Limb (tissue), 2 donors: ENCODE measurements at regions not wholly inside any gene's neighbourhood (a gene's known extent, or its start where the extent isn't known, plus 50 kb on each side); places are given as distances from the start of the nearest gene placed in this dataset.

ENCODE experiments used
- DNase-seq, 2 donors: peaks; one replicate each; pipeline ENCODE4 v3.0.0-alpha.2; 2016; ENCODE audit errors: extremely low spot score in 2 of 2

DNA sequence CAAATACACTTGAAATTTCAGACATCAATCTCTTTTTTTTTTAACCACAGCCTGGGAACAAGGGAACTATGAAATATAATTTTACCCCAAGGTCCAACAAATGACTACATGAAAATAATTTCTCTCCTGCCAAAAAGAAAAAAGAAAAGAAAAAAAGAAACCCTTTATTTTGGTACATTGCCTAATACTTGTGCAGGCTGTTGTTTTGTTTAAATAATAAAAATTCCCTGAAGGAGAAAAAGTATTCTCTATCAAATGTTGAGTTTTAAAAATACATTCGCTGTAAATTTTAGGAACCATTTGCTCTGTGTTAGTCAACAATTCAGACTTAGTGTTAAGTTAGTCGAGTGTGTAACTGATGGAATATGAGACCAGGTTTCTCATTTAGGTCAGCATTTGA, 155.4 kb downstream of the PRDM6 start:
- no peak for DNase-seq
